WI38 (cell line): ENCODE measurements at regions not wholly inside any gene's neighbourhood (a gene's known extent, or its start where the extent isn't known, plus 50 kb on each side); places are given as distances from the start of the nearest gene placed in this dataset.

Experiments used
- H3K4me3 ChIP-seq: 2 replicates; pipeline ENCODE4 v1.5.1; 2011; ENCODE audit warnings: low read depth, mild to moderate bottlenecking, control low read depth, low read length
- TF ChIP-seq, protein P1 (sequence below): IDR thresholded peaks from 2 replicates; pipeline ENCODE4 v1.5.1; 2012; ENCODE audit warnings: low read depth, mild to moderate bottlenecking, control low read depth, low read length

GRCh38 chr3:141686466-141687291 lies 51.4 kb upstream of the RNF7 start:
- TF ChIP-seq, protein P1, sequence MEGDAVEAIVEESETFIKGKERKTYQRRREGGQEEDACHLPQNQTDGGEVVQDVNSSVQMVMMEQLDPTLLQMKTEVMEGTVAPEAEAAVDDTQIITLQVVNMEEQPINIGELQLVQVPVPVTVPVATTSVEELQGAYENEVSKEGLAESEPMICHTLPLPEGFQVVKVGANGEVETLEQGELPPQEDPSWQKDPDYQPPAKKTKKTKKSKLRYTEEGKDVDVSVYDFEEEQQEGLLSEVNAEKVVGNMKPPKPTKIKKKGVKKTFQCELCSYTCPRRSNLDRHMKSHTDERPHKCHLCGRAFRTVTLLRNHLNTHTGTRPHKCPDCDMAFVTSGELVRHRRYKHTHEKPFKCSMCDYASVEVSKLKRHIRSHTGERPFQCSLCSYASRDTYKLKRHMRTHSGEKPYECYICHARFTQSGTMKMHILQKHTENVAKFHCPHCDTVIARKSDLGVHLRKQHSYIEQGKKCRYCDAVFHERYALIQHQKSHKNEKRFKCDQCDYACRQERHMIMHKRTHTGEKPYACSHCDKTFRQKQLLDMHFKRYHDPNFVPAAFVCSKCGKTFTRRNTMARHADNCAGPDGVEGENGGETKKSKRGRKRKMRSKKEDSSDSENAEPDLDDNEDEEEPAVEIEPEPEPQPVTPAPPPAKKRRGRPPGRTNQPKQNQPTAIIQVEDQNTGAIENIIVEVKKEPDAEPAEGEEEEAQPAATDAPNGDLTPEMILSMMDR = no peak
- peak overlapping the region; percentile 38 for H3K4me3 ChIP-seq
